K562 (cell line): ENCODE measurements at regions not wholly inside any gene's neighbourhood (a gene's known extent, or its start where the extent isn't known, plus 50 kb on each side); places are given as distances from the start of the nearest gene placed in this dataset.

Source experiments
- ATAC-seq: fragments of 200-7000 bp; cut with Tn5 transposase; 3 replicates; pipeline ENCODE4 v1.9.1; 2020; ENCODE audit warnings: moderate library complexity
- BruUV-seq: library from RNA; stranded (reverse); fragments of 400-500 nt; replicated peaks from 2 replicates; lab custom pipeline; 2021; lab: Mats Ljungman, UMichigan
- CTCF ChIA-PET: fragments of 300-600 bp; formaldehyde crosslinking; extraction: SDS; loops from one replicate; lab custom pipeline; 2021; ENCODE audit warnings: low intra/inter-chr PET ratio; lab: Yijun Ruan, JAX
- POLR2A ChIA-PET: fragments of 300-600, 350-650 bp; sonication (Branson Sonifier 250); formaldehyde crosslinking; extraction: SDS; loops from one replicate; lab custom pipeline; 2021; ENCODE audit warnings: antibody characterized with exemption, inconsistent platforms; lab: Yijun Ruan, JAX
- DNase-seq, 4 experiments: peaks; one replicate each; pipeline versions ENCODE4 v3.0.0 to v3.0.0-alpha.2; 2011 to 2018; ENCODE audit warnings: low spot score in 3 of 4, mixed read lengths in 3 of 4; ENCODE audit errors: extremely low read depth in 1 of 4
- FAIRE-seq: peaks from 2 replicates; lab custom pipeline; 2011; peaks lifted over from hg19 to GRCh38; lab: Jason Lieb, UNC
- H2AFZ ChIP-seq: 2 replicates; pipeline ENCODE4 v1.6.0; 2011; ENCODE audit warnings: low read depth, low read length, control low read depth, inconsistent platforms
- H3K27ac ChIP-seq: fragments of 200-600 bp; 3 replicates; pipeline ENCODE4 v1.8.0; 2011; ENCODE audit warnings: low read depth, mild to moderate bottlenecking, control low read depth, inconsistent platforms, low read length, moderate library complexity, mixed read lengths; ENCODE audit errors: extremely low read depth
- H3K27me3 ChIP-seq, 2 experiments: fragments of 300-600 bp in 1 of 2; 2 replicates in 1 of 2; 3 replicates in 1 of 2; pipeline versions ENCODE4 v1.6.0 to v1.8.0; 2011; ENCODE audit warnings: inconsistent platforms in 2 of 2, low read length in 2 of 2, mild to moderate bottlenecking in 1 of 2, mixed read lengths in 1 of 2, moderate library complexity in 1 of 2; ENCODE audit not compliant: control insufficient read depth in 2 of 2, insufficient read depth in 2 of 2
- H3K36me3 ChIP-seq: fragments of 300-600 bp; 3 replicates; pipeline ENCODE4 v1.8.0; 2011; ENCODE audit warnings: mild to moderate bottlenecking, low read length, inconsistent platforms; ENCODE audit not compliant: control insufficient read depth, insufficient read depth
- H3K4me1 ChIP-seq, 2 experiments: fragments of 200-600 bp in 1 of 2; replicated peaks in 1 of 2; 2 replicates in 1 of 2; 3 replicates in 1 of 2; pipeline versions ENCODE4 v1.5.1 to v1.8.0; 2011; ENCODE audit warnings: inconsistent platforms in 2 of 2, low read length in 2 of 2, mild to moderate bottlenecking in 1 of 2, mixed read lengths in 1 of 2, moderate library complexity in 1 of 2; ENCODE audit not compliant: control insufficient read depth in 2 of 2, insufficient read depth in 2 of 2
- H3K4me2 ChIP-seq: 2 replicates; pipeline ENCODE4 v1.6.1; 2011; ENCODE audit warnings: low read length, control low read depth, inconsistent platforms, mixed read lengths; ENCODE audit not compliant: insufficient read depth
- H3K4me3 ChIP-seq: fragments of 200-600 bp; sonication (generic), shearing (Covaris generic); 2 replicates; pipeline ENCODE4 v1.5.1; 2016; ENCODE audit warnings: control low read depth, inconsistent platforms
- H3K79me2 ChIP-seq: fragments of 200-600 bp; 3 replicates; pipeline ENCODE4 v1.8.0; 2011; ENCODE audit warnings: low read length, inconsistent platforms; ENCODE audit not compliant: control insufficient read depth, insufficient read depth
- H3K9ac ChIP-seq, 2 experiments: 2 replicates each; pipeline versions ENCODE4 v1.6.0 to v1.6.1; 2011; ENCODE audit warnings: low read depth in 2 of 2, low read length in 2 of 2, control low read depth in 1 of 2, inconsistent platforms in 1 of 2, mild to moderate bottlenecking in 1 of 2, mixed read lengths in 1 of 2; ENCODE audit not compliant: insufficient read depth in 1 of 2
- H3K9me1 ChIP-seq: one replicate; pipeline ENCODE4 v1.6.0; 2011; ENCODE audit warnings: inconsistent platforms, mild to moderate bottlenecking, low read length, moderate library complexity; ENCODE audit not compliant: control insufficient read depth, insufficient read depth
- H3K9me3 ChIP-seq: replicated peaks from 2 replicates; pipeline ENCODE4 v1.5.1; 2011; ENCODE audit warnings: low read depth, low read length, inconsistent platforms; ENCODE audit not compliant: control insufficient read depth, insufficient read depth
- H4K20me1 ChIP-seq: replicated peaks from 2 replicates; pipeline ENCODE4 v1.6.1; 2011; ENCODE audit warnings: low read length, inconsistent platforms, mixed read lengths; ENCODE audit not compliant: control insufficient read depth, insufficient read depth
- BCOR ChIP-seq: fragments of 450-650 bp; IDR thresholded peaks from 2 replicates; pipeline ENCODE4 v1.6.1; 2016
- ELF2 ChIP-seq: fragments of 250-450 bp; sonication (Bioruptor Pico); IDR thresholded peaks from 2 replicates; pipeline ENCODE4 v1.5.0; 2021; ENCODE audit warnings: mild to moderate bottlenecking
- EWSR1 ChIP-seq: fragments of 450-650 bp; IDR thresholded peaks from 2 replicates; pipeline ENCODE4 v1.6.1; 2018; ENCODE audit warnings: borderline replicate concordance, mild to moderate bottlenecking, low read depth, moderate library complexity; ENCODE audit not compliant: partially characterized antibody
- KAT8 ChIP-seq: fragments of 450-650 bp; IDR thresholded peaks from 2 replicates; pipeline ENCODE4 v1.6.1; 2016; ENCODE audit warnings: low read depth, mild to moderate bottlenecking
- NFATC3 ChIP-seq: fragments of 450-650 bp; IDR thresholded peaks from 2 replicates; pipeline ENCODE4 v1.6.1; 2017; ENCODE audit warnings: mild to moderate bottlenecking
- PHF21A ChIP-seq: fragments of 450-650 bp; IDR thresholded peaks from 2 replicates; pipeline ENCODE4 v1.6.1; 2017; ENCODE audit warnings: low read depth, borderline replicate concordance
- POLR2AphosphoS5 ChIP-seq: IDR thresholded peaks from 2 replicates; pipeline ENCODE4 v1.6.1; 2011; ENCODE audit warnings: mild to moderate bottlenecking, low read depth, low read length, moderate library complexity; ENCODE audit not compliant: control insufficient read depth, insufficient read depth
- RBM25 ChIP-seq: fragments of 200-400 bp; formaldehyde crosslinking; IDR thresholded peaks from 2 replicates; pipeline ENCODE4 v1.6.1; 2018; ENCODE audit warnings: low read length, low read depth, moderate library complexity; ENCODE audit not compliant: severe bottlenecking
- WGBS: fragments of 100-300 bp; shearing (Covaris generic); methylation state at CpG from one replicate; pipeline ENCODE4 v1.1.6; 2016; ENCODE audit warnings: low coverage, mixed read lengths; ENCODE audit not compliant: insufficient coverage; ENCODE audit errors: missing lambda C conversion rate; 5-methylcytosine and 5-hydroxymethylcytosine counted together
- in situ Hi-C: fragments of 300-500 bp; cut with MboI; formaldehyde crosslinking; loops from 4 replicates; pipeline ENCODE4 v1.15.0; 2018; ENCODE audit warnings: inconsistent platforms, mixed read lengths
- intact Hi-C: fragments of 100-400 bp; cut with micrococcal nuclease; formaldehyde crosslinking; loops from 2 replicates; pipeline ENCODE4 v1.14.2; 2022
- TF ChIP-seq, protein P1 (sequence below), 2 experiments: fragments of 450-650 bp; IDR thresholded peaks; 2 replicates each; pipeline ENCODE4 v1.6.1; 2016; ENCODE audit warnings: mild to moderate bottlenecking in 2 of 2, borderline replicate concordance in 1 of 2, low read depth in 1 of 2, moderate library complexity in 1 of 2
- TF ChIP-seq, protein P2 (sequence below): fragments of 450-650 bp; IDR thresholded peaks from 2 replicates; pipeline ENCODE4 v1.6.1; 2016; ENCODE audit warnings: mild to moderate bottlenecking

GRCh38 chr2:145689277-145689676 is 1169.4 kb upstream of the ZEB2 start:
- no peak for FAIRE-seq
- 95% methylated on average over 2 of the region's 2 CpGs for WGBS
- peaks cover 11% of the 10 kb centered on the region for H3K36me3 ChIP-seq
- in situ Hi-C loops, result no loop called here
- no peaks in the 10 kb centered on the region for H3K27me3 ChIP-seq
- no peaks in the 10 kb centered on the region for H4K20me1 ChIP-seq
- no TSS peak for BruUV-seq
- H3K4me1 ChIP-seq, result peaks cover 0 to 14% of the 10 kb centered on the region in 2 experiments; a peak in 3 of 5 replicates
- CTCF ChIA-PET, result no interaction called here
- H3K4me2 ChIP-seq, result no peak overlapping the region
- H3K9me1 ChIP-seq, result no peaks in the 10 kb centered on the region
- H3K4me3 ChIP-seq, result no peak overlapping the region
- no peak overlapping the region for H2AFZ ChIP-seq
- intact Hi-C loops, result no loop called here
- no peak for DNase-seq
- no peak for ATAC-seq
- H3K79me2 ChIP-seq, result no peaks in the 10 kb centered on the region
- peaks cover 6% of the 10 kb centered on the region for H3K9me3 ChIP-seq
- no peak overlapping the region for H3K9ac ChIP-seq
- H3K27ac ChIP-seq, result no peak overlapping the region
- POLR2A ChIA-PET, result no interaction called here
- TF ChIP-seq RBM25 (peak; percentile 12), ELF2 (no peak), EWSR1 (no peak), KAT8 (no peak), POLR2AphosphoS5 (no peak), PHF21A (no peak), BCOR (peak; percentile 41; the same call in 1 of the 2 replicates), NFATC3 (no peak)
- TF ChIP-seq, protein P1, sequence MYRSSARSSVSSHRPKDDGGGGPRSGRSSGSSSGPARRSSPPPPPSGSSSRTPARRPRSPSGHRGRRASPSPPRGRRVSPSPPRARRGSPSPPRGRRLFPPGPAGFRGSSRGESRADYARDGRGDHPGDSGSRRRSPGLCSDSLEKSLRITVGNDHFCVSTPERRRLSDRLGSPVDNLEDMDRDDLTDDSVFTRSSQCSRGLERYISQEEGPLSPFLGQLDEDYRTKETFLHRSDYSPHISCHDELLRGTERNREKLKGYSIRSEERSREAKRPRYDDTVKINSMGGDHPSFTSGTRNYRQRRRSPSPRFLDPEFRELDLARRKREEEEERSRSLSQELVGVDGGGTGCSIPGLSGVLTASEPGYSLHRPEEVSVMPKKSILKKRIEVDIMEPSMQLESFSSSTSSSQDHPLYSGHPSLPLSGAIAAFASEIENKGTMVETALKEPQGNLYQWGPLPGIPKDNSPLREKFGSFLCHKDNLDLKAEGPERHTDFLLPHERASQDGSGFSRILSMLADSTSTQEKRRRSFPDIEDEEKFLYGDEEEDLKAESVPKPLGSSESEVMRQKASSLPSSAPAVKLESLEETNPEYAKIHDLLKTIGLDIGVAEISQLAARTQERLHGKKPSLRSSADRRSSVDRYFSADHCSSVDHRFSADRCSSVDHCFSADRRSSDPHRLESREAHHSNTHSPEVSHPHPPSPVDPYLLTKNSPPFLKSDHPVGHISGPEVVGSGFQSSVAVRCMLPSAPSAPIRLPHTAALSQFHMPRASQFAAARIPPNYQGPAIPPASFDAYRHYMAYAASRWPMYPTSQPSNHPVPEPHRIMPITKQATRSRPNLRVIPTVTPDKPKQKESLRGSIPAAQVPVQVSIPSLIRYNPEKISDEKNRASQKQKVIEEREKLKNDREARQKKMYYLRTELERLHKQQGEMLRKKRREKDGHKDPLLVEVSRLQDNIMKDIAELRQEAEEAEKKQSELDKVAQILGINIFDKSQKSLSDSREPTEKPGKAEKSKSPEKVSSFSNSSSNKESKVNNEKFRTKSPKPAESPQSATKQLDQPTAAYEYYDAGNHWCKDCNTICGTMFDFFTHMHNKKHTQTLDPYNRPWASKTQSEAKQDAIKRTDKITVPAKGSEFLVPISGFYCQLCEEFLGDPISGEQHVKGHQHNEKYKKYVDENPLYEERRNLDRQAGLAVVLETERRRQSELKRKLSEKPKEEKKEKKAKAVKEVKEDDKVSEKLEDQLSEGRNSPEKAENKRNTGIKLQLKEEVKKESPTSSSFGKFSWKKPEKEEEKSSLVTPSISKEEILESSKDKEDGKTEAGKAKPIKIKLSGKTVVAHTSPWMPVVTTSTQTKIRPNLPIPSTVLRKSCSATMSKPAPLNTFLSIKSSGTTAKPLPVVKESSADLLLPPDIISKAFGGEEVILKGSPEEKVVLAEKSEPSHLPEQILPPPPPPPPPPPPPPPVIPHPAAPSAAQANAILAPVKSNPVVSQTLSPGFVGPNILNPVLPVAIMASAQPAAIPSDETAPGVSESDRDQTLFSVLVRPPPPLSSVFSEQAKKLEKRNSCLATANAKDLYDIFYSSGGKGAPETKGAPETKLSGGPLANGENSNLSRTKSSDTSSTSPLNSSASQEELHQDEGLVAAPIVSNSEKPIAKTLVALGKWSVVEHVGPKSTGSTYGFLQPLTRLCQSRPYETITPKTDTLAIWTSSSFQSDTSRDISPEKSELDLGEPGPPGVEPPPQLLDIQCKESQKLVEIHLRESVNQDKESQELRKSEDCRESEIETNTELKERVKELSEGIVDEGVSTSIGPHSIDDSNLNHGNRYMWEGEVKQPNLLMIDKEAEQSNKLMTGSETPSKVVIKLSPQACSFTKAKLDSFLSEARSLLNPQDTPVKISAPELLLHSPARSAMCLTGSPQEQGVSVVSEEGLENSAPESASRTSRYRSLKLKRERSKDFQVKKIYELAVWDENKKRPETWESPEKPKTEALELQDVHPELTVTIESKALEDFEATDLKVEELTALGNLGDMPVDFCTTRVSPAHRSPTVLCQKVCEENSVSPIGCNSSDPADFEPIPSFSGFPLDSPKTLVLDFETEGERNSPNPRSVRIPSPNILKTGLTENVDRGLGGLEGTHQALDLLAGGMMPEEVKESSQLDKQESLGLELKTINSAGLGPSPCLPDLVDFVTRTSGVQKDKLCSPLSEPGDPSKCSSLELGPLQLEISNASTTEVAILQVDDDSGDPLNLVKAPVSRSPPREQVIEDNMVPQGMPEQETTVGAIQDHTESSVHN (IDR thresholded peaks at IDR 0.05; ENCODE audit: borderline replicate concordance in 1 of 2, low read depth in 1 of 2), result no peak
- TF ChIP-seq, protein P2, sequence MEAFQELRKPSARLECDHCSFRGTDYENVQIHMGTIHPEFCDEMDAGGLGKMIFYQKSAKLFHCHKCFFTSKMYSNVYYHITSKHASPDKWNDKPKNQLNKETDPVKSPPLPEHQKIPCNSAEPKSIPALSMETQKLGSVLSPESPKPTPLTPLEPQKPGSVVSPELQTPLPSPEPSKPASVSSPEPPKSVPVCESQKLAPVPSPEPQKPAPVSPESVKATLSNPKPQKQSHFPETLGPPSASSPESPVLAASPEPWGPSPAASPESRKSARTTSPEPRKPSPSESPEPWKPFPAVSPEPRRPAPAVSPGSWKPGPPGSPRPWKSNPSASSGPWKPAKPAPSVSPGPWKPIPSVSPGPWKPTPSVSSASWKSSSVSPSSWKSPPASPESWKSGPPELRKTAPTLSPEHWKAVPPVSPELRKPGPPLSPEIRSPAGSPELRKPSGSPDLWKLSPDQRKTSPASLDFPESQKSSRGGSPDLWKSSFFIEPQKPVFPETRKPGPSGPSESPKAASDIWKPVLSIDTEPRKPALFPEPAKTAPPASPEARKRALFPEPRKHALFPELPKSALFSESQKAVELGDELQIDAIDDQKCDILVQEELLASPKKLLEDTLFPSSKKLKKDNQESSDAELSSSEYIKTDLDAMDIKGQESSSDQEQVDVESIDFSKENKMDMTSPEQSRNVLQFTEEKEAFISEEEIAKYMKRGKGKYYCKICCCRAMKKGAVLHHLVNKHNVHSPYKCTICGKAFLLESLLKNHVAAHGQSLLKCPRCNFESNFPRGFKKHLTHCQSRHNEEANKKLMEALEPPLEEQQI, result peak; percentile 58; the same call in 1 of the 2 replicates
